GM23248 (cell line): ENCODE measurements at regions not wholly inside any gene's neighbourhood (a gene's known extent, or its start where the extent isn't known, plus 50 kb on each side); places are given as distances from the start of the nearest gene placed in this dataset.

Source experiments
- EZH2 ChIP-seq: fragments of 200-600 bp; sonication (generic); IDR thresholded peaks from 2 replicates; pipeline ENCODE4 v1.6.1; 2018; ENCODE audit warnings: antibody characterized with exemption, mild to moderate bottlenecking; ENCODE audit not compliant: insufficient read depth, poor library complexity, severe bottlenecking
- EZH2phosphoT487 ChIP-seq: fragments of 200-600 bp; sonication (generic); IDR thresholded peaks from 2 replicates; pipeline ENCODE4 v1.6.1; 2018; ENCODE audit warnings: antibody characterized with exemption, moderate library complexity, mild to moderate bottlenecking, low read depth; ENCODE audit not compliant: insufficient read depth

GRCh38 chr14:58772116-58772515, 134.4 kb downstream of the DACT1 start:
- TF ChIP-seq EZH2 (no peak), EZH2phosphoT487 (no peak)
